ENCODE measurements at regions not wholly inside any gene's neighbourhood (a gene's known extent, or its start where the extent isn't known, plus 50 kb on each side); places are given as distances from the start of the nearest gene placed in this dataset.
A peak's percentile ranks its signal among the peaks of the same experiment; 100 is the strongest.
"Not testable (repeated sequence)": the region's sequence is repeated elsewhere in the genome, so short reads cannot be mapped to it uniquely, and the experiment has no call there.

DNA sequence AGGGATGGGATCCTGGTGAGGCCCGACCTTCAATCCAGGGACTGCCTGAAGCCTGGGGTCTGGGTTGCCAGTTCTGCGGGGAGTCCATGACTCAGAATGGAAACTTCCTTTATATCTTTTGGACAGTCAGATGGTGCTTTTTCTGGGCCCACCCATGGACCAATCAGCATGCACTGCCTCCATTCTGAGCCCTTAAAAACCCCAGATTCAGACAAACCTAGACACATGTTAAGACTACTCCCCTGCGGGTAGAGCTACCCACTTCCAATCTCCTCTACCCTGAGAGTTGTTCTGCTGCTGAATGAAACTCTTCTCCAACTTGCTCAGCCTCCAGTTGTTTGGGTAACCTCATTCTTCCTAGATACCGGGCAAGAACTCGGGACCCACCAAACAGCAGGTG lies 1315.2 kb upstream of the MIR17HG start:
- FAIRE-seq = no peak

DNA sequence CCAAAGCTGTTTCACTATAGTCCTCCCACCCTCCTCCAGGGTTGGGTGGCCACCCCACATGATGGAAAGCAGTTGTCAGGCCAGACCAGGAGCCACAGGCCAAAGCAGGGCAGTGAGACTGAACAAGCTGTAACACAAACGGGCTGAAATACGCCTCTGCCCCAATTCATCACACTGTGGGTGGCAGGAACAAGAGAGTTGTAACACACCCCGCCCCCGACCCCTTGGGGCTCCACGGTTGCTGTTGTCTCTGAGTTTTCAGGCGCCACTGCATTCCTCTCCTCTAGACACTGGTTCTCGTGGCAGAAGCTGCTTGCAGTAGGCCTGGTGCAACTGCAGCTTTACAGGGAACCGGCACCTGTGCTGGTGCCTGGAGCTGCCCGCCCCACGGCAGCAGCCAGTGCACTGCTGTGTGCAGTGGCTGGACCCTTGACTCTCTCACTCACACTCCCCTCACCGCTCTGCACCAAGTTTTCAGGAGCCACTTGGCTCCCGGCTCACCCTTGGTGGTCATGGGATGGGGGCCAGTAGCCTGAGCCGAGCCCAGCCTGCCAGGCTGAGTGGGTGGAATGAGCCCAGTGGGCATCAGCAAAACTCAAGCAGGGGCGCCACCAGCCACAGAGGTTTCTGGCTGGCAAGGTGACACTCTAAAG lies 1314.5 kb upstream of the MIR17HG start:
- FAIRE-seq = no peak

More for the DNA sequence above, 1315.2 kb upstream of the MIR17HG start:
- DNase-seq (ENCODE audit: low spot score in 2 of 2) = no peak

DNA sequence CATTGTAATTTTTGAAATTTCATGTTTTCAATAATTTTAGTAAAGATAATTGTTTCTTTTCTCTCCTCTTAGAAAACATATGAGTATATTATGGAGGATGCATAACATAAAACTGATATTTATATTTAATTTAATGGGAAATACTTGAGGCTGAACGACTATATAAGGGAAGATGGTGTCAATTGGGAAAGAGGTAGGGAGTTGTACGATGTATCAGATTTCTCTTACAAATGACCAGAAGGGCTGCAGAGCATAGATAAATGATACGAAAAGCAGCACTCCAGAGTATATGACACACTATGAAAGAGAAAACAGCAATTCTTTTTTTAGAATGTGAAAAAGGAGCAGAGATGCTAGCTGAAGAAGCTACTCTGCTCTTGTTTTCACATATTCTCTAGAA lies 1308.0 kb upstream of the MIR17HG start:
- DNase-seq (ENCODE audit: low spot score in 2 of 2) = no peak
- no peak for FAIRE-seq

More for the DNA sequence above, 1314.5 kb upstream of the MIR17HG start:
- DNase-seq (ENCODE audit: low spot score in 2 of 2) = no peak

DNA sequence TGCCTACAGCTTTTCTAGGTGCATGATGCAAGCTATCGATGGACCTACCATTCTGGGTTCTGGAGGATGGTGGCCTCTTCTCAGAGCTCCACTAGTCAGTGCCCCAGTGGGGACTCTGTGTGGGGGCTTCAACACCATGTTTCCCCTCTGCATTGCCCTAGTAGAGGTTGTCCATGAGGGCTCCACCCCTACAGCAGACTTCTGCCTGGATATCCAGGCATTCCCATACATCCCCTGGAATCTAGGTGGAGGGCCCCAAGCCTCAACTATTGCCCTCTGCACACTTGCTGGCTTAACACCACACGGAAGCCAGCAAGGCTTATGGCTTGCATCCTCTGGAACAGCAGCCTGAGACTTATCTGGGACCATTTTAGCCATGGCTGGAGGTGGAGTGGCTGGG lies 1299.9 kb upstream of the MIR17HG start:
- no peak for FAIRE-seq
- DNase-seq (ENCODE audit: low spot score in 2 of 2) = no peak

DNA sequence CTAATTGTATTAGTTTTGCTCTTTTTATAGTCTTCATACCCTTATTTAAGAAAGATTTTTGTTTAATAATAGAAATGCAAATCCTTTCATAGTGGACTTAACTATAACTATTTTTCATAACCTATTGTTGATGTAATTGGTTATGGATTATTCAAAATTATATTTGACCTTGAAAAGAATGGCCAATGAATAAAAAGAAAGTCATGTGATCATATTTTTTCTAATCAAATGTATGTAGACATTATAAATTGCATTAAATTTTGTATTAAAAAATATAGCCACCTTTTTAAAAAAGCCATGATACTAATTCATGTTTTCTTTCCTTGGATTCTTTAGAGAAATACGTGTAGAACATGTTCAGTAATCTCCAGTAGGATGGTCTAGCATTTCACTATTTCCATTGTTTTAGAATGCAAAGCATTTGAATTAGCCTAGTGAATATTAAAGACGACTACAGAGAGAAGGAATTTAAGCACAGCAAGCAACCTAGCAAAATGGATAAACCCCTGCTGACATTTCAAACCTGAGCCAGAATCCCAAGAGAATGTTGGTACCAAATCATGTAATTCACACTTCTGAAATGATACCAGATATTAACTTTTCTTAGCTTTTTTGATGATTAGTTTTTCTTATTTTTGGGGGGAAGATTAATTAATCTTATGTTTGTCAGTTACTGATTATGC lies 1297.4 kb upstream of the MIR17HG start:
- FAIRE-seq (no peak), DNase-seq (ENCODE audit: low spot score in 2 of 2) (no peak)

DNA sequence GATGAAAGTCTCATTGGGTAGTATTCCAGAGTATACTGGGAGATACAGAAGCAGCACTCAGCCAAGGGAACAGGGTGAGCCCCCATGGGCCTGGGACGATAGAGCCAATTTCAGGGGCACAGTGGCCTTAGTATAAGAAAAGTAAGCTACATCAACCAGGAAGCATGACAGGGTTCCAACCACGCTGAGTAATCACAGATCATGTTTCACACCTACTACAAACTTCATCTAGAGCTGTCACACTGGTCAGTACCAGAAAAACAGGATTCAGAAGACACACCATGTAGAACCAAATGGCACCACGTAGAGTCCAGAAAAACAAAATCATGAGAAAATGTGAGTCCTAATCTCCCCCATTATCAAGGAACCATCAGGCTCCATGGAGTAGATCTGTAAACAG lies 1292.4 kb upstream of the MIR17HG start:
- FAIRE-seq (no peak), DNase-seq (ENCODE audit: low spot score in 2 of 2) (no peak)

DNA sequence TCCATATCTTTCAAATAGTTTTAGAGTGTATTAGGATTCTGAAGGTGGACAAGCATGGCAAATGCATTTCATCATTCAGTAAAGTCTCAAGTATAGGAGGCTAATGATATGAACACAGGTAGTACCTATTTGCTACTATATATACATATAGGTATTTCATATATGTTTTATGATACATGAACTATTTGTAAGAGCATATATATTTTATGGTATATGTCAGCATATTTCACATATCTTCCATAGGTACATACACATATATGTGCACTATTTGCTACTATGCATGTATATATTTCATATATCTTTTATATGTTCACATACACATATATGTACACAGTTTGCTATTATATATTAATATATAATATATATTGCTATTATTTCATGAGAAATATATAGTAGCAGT lies 1291.7 kb upstream of the MIR17HG start:
- DNase-seq (ENCODE audit: low spot score in 2 of 2) (no peak), FAIRE-seq (no peak)

DNA sequence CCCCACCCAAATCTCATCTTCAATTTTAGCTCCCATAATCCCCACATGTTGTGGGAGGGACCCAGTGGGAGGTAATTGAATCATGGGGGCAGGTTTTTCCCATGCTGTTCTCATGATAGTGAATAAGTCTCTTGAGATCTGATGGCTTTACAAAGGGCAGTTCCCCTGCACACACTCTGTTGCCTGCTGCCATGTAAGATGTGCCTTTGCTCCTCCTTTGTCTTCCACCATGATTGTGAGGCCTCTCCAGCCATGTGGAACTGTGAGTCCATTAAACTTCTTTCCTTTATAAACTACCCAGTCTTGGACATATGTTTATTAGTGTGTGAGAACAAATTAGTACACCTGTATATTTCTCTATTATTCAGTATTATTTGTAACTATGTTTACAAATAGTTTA lies 1283.3 kb upstream of the MIR17HG start:
- not testable (repeated sequence) for DNase-seq (ENCODE audit: low spot score in 2 of 2); FAIRE-seq

DNA sequence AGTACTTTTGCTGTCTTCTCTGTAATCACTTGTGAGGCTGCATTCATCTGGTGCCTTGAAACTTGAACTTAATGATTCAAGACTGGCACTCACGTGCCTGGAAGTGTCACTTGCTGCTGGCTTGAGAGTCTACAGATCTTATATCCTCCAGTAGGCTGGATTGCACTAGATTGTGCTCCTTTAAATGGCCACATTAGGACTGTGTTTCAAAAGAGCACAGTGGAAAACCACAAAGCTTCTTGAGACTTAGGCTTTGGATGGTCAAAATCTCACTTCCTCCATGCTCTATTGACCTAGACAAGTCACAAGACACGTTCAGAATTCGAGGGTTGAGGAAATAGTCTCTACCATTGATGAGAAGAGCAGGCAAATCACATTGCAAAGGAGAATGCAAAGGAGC lies 1278.8 kb upstream of the MIR17HG start:
- no peak for DNase-seq (ENCODE audit: low spot score in 2 of 2)
- no peak for FAIRE-seq

DNA sequence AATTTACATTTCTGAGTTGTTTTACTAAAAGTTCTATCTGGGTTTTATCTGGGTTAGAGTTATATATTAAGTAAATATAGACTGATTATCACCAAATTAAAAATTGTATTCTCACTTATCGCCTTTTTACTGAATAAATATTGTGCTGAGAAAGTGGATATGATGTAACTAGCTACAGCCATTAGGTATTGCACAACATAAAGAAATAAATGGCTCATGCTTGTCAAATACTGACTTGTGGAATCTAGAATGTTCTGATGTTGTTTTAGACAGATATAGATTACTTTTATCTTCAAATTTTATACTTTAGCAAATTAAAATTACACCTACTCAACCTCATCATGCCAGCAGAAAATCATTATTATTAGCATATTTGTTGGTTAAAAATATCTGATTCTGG lies 1277.1 kb upstream of the MIR17HG start:
- FAIRE-seq (no peak), DNase-seq (ENCODE audit: low spot score in 2 of 2) (no peak)

DNA sequence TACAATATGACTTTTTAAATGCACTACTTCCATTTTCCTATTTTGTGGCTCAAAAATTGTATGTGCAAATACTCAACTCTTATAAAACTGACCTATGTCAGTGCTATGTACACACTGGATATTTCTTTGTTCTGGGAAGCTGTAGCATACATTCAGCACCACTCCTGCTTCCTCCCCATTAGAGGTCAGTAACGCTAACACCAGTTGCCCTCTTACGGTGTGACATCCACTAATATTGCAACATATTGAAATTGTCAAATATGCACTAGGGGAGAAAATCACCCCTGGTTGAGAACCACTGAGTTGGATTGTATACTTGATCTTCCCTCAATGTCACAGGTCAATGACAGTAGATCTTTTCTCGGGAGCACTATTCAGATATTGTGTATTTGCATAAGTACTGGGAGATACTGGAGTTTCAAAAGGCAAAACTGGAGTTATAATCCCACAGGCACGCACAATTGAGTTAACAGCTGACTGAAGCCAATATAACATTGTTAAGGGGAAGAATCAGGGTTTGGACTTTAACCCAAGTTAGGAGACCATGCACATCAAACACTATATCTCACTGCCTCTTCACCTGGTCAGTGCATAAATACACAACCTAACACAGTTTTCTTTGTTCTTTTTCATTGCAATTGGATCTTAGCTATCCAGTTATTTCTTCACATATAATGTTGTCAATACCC lies 1276.5 kb upstream of the MIR17HG start:
- no peak for FAIRE-seq

DNA sequence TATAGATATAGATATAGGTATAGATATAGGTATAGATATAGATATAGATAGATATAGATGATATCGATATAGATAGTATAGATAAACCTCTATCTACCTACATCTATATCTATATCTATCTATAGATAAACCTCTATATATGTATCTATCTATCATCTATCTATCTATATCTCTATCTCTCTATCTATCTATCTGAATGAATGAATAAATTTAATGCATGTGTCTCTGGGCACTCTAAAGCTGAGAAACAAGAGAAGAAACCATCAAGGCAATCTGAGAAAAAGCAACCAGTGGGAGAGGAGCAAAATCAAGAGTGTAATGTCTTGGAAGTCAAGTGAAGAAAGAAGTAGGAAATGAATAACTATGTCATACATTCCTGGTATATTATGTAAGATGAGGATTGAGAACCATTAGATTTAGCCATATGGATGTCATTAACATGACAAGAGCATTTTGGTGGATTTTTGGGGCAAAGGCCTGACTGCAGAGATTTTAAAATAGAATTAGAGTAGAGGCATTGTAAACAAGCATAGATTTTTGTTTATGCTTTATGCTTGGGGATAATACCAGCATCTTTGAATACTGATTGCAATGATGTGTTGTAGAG lies 1262.7 kb upstream of the MIR17HG start:
- no peak for DNase-seq (ENCODE audit: low spot score in 2 of 2)
- peak; percentile 13 for FAIRE-seq

More for the DNA sequence above, 1276.5 kb upstream of the MIR17HG start:
- DNase-seq (ENCODE audit: low spot score in 2 of 2) = no peak

DNA sequence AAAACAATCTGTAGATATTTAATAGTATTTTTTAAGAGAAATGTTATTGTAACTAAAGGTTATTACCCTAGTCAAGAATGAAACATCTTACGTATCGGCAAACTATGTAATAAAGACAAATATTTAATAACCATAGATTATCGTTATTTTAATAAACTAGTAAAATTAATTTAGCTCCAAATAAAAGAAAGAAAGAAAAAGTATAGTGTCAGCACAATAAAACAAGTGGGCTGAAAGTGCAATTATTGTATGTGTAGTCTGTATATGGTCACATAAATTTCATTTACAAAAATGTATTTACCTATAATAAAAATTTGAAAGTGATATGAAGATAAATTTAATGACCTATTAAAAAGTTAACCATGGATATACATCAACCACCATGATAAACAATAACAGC lies 1258.4 kb upstream of the MIR17HG start:
- DNase-seq (ENCODE audit: low spot score in 2 of 2) (no peak), FAIRE-seq (peak; percentile 77)

DNA sequence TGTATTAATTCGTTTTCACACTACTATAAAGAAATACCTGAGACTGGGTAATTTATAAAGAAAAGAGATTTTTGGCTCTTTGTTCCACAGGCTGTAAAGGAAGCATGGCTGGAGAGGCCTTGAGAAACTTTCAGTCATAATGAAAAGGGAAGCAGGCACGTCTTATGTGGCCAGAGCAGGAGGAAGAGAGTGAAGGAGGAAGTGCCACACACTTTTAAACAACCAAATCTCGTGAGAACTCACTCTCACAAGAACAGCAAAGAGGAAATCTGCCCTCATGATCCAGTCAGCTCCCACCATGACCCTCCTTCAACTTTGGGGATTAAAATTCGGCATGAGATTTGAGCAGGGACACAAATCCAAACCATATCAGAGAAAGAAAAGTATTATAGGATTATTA lies 1255.9 kb upstream of the MIR17HG start:
- DNase-seq (ENCODE audit: low spot score in 2 of 2) (no peak), FAIRE-seq (no peak)

DNA sequence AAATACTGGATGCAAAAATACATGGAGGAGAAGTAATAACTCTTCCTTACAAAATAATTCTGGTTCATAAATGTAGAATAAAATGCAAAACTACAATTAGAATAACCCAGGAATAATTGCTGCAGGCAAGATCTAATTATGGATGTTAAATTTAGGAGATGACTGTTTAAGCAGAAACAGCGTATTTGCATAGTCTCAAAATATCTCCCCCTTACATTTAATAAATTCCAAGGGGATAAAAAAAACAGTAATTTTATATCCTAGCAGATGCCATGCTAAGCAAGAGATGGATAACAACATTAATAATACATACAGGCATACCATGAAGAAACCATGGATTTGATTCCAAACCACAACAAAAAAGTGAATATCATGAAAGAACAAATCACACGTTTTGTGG lies 1253.1 kb upstream of the MIR17HG start:
- no peak for DNase-seq (ENCODE audit: low spot score in 2 of 2)
- FAIRE-seq = no peak

DNA sequence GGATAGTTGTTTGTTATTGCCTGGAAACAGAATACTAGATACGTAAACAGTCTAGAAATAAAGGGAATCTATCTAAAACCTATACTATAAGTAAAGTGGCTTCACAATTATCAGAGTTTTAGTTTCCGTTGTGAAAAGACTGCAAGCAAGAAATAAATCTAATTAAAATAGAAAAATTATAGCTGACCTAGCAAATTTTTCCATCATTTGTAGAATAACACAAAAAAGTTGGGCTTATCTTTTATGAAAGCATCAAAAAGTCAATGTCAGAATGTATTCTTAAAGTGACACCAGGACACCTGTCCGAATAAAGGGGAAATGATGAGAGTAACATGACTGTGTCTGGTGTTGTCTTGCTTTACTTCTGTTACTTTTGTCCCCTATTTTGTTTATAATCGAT lies 1248.9 kb upstream of the MIR17HG start:
- FAIRE-seq (no peak), DNase-seq (ENCODE audit: low spot score in 2 of 2) (no peak)

DNA sequence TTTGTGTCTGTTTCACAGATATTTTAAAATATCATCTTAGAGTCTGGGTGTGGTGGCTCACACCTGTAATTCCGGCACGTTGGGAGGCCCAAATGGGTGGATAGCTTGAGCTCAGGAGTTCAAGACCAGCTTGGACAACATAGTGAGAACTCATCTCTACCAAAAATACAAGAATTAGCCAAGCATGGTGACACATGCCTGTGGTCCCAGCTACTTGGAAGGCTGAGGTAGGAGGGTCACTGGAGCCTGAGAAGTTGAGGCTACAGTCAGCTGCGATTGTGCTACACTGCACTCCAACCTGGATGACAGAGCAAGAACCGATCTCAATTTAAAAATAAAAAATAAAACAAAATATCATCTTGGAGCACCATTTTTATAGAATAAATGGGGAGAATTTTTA lies 1247.6 kb upstream of the MIR17HG start:
- no peak for DNase-seq (ENCODE audit: low spot score in 2 of 2)
- FAIRE-seq = no peak

DNA sequence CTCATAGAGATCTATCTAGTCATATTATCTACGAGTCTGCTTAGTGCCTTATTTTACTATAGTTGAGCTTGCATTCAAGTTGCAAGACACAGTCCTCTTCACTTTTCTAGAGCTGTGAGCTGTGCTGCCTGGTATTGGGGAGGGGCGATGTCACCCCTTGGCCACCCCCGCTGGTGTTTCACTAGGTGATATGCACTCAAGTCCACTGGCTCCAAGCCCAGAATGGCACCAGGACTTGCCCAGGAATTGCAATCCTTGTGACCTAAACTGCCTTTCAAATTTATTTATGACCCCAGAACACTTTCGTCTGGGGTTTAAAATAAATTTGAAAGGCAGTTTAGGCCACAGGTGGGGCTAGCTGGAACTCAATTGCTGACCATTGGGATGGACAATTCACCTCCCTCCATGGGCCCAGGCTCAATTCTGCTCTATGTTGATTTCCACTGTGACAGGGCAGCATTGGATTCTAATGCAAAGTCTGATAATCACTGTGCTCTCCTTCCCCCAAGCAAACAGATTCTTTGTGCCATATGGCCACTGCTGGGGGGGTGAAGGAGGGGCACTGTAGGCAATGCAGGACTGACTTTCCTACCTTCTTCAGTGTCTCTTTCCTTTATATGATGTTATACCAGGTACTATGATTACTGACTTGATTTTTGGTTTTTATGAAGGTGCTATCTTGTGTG lies 1244.2 kb upstream of the MIR17HG start:
- FAIRE-seq (no peak), DNase-seq (ENCODE audit: low spot score in 2 of 2) (no peak)

DNA sequence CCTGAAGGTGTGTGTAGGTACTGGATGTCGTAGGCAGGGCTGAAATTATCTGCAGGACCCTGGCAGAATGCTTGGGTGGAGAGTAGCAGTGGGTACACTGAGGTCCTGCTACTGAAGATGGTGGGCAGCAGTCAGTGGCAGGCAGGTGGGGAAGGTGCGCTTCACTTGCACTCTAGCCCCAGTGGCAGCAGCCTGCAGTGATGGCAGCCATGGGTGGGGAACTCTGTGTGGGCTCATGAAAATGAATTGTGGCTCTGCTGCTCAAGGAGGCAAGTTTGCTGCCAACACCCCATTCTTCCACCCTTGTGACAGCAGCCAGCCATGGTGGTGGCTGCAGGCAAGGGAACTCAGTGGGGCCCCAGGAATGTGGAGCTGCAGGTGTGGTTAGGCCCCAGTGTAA lies 1242.7 kb upstream of the MIR17HG start:
- DNase-seq (ENCODE audit: low spot score in 2 of 2) (no peak), FAIRE-seq (no peak)

DNA sequence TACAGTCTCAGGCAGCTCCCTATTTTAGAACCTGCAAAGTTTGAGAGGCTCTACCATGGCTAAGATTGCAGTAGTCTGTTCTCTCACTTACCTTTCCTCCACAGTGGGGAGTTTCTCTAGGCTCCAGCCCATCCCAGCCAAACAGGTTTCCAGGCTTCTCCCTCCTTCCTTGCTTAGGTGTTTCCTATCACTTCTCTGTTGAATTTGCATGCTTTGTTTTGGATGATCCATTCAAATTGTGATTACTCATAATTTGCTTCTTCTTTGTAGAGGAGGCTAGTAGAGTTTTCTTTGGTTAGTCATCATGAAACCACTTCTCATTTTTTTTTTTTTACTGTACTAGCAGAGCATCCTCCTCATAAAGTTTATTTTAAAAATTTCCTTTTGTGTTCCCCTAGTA lies 1242.2 kb upstream of the MIR17HG start:
- DNase-seq (ENCODE audit: low spot score in 2 of 2) (no peak), FAIRE-seq (no peak)

Measured in frontal cortex (tissue), 3 donors.